DMS 273 (cell line): ENCODE measurements at regions not wholly inside any gene's neighbourhood (a gene's known extent, or its start where the extent isn't known, plus 50 kb on each side); places are given as distances from the start of the nearest gene placed in this dataset.
"Not testable (repeated sequence)": the region's sequence is repeated elsewhere in the genome, so short reads cannot be mapped to it uniquely, and the experiment has no call there.

Experiments used
- DNase-seq: peaks from one replicate; lab custom pipeline; 2025; ENCODE audit not compliant: unreplicated experiment; lab: John Stamatoyannopoulos, UW

GRCh38 chr7:142477801-142478200, 219.9 kb upstream of the PRSS58 start:
- DNase-seq, result not testable (repeated sequence)

GRCh38 chr7:142477079-142477651, 219.3 kb upstream of the PRSS58 start:
- DNase-seq, result no peak

GRCh38 chr7:142476077-142476476, 218.2 kb upstream of the PRSS58 start:
- DNase-seq, result no peak

- DNase-seq, result no peak
Measured at GRCh38 chr7:142471820-142472219, 214.0 kb upstream of the PRSS58 start.

GRCh38 chr7:142470544-142470830, 212.6 kb upstream of the PRSS58 start:
- no peak for DNase-seq

GRCh38 chr7:142469696-142470543, 212.1 kb upstream of the PRSS58 start:
- DNase-seq, result no peak

- DNase-seq, result no peak
Measured at GRCh38 chr7:142468871-142469665, 211.2 kb upstream of the PRSS58 start.

- DNase-seq, result not testable (repeated sequence)
Measured at GRCh38 chr7:142467056-142467655, 209.3 kb upstream of the PRSS58 start.

- no peak for DNase-seq
Measured at GRCh38 chr7:142463401-142463850, 205.6 kb upstream of the PRSS58 start.

GRCh38 chr7:142461437-142461836, 203.6 kb upstream of the PRSS58 start:
- no peak for DNase-seq

- no peak for DNase-seq
Measured at GRCh38 chr7:142460402-142461117, 202.7 kb upstream of the PRSS58 start.

GRCh38 chr7:142459551-142459963, 201.7 kb upstream of the PRSS58 start:
- peak; percentile 47 for DNase-seq

GRCh38 chr7:142457146-142457703, 199.4 kb upstream of the PRSS58 start:
- no peak for DNase-seq

GRCh38 chr7:142455392-142455791, 197.5 kb upstream of the PRSS58 start:
- DNase-seq, result no peak

- DNase-seq, result no peak
Measured at GRCh38 chr7:142454862-142455261, 197.0 kb upstream of the PRSS58 start.

- no peak for DNase-seq
Measured at GRCh38 chr7:142452791-142453190, 194.9 kb upstream of the PRSS58 start.

- no peak for DNase-seq
Measured at GRCh38 chr7:142451817-142452216, 194.0 kb upstream of the PRSS58 start.

GRCh38 chr7:142451296-142451695, 193.4 kb upstream of the PRSS58 start:
- DNase-seq, result no peak

GRCh38 chr7:142450695-142451094, 192.8 kb upstream of the PRSS58 start:
- DNase-seq, result no peak

- DNase-seq, result no peak
Measured at GRCh38 chr7:142450206-142450605, 192.3 kb upstream of the PRSS58 start.
